ENCODE measurements at regions not wholly inside any gene's neighbourhood (a gene's known extent, or its start where the extent isn't known, plus 50 kb on each side); places are given as distances from the start of the nearest gene placed in this dataset.

DNA sequence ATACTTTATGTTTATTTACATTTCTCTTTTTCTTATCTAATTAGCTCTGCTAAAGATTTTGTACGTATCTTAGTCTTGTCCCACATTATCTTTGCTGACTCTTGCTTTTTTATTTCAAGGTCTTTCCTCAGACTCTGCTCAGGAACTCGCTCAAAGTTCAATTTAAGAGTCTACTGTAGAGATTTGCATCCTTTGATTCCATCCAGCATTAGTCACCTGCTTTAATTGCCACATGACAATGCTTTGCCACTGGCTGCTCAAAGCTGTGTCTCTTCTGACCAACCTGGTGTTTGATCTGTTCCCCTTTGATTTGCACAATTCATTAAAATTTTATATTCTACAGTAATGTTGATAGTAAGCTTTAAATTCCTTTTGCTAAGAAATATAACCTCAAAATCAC, 157.9 kb upstream of the FREM2 start:
- no peaks in the 10 kb centered on the region for H3K4me1 ChIP-seq (ENCODE audit: control insufficient read depth, insufficient read depth, low read length)
- POLR2A ChIA-PET = no interaction called here
- ATAC-seq (no peak), FAIRE-seq (no peak), DNase-seq (ENCODE audit: low read depth, low spot score) (no peak)
- in situ Hi-C loops (cut with MboI) (no loop called here), intact Hi-C loops (cut with micrococcal nuclease; ENCODE audit: unreplicated experiment) (no loop called here)
- CTCF ChIA-PET = interaction anchor here (0.6 kb wide), 1 partner anchor 188 kb away, joined by 3 read pairs; no protein-coding TSS in a partner anchor
- BruUV-seq (replicated peaks) = no TSS peak
- no peaks in the 10 kb centered on the region for H3K9me3 ChIP-seq (replicated peaks; ENCODE audit: control insufficient read depth, insufficient read depth, low read length)
- no peaks in the 10 kb centered on the region for H3K79me2 ChIP-seq (ENCODE audit: control insufficient read depth, insufficient read depth, low read length)
- H3K36me3 ChIP-seq (ENCODE audit: control insufficient read depth in 2 of 2, insufficient read depth in 2 of 2, low read length in 1 of 2) = no peaks in the 10 kb centered on the region
- H3K27ac ChIP-seq (ENCODE audit: control insufficient read depth, insufficient read depth) = no peak overlapping the region
- H2AFZ ChIP-seq (ENCODE audit: control insufficient read depth, low read depth, low read length) = no peak overlapping the region
- H3K27me3 ChIP-seq (replicated peaks in 1 of 2; ENCODE audit: control insufficient read depth in 2 of 2, insufficient read depth in 2 of 2, low read length in 1 of 2) = no peaks in the 10 kb centered on the region
- RAD21 ChIA-PET (ENCODE audit: unreplicated experiment) = interaction anchor here (0.6 kb wide), 1 partner anchor 102 kb away, joined by 3 read pairs; no protein-coding TSS in a partner anchor
- no peak overlapping the region for H3K4me3 ChIP-seq
- WGBS (ENCODE audit: insufficient coverage, insufficient replicate concordance, low lambda C conversion rate, missing lambda C conversion rate) = 18% methylated on average over 2 of the region's 2 CpGs
- TF ChIP-seq, protein P1, sequence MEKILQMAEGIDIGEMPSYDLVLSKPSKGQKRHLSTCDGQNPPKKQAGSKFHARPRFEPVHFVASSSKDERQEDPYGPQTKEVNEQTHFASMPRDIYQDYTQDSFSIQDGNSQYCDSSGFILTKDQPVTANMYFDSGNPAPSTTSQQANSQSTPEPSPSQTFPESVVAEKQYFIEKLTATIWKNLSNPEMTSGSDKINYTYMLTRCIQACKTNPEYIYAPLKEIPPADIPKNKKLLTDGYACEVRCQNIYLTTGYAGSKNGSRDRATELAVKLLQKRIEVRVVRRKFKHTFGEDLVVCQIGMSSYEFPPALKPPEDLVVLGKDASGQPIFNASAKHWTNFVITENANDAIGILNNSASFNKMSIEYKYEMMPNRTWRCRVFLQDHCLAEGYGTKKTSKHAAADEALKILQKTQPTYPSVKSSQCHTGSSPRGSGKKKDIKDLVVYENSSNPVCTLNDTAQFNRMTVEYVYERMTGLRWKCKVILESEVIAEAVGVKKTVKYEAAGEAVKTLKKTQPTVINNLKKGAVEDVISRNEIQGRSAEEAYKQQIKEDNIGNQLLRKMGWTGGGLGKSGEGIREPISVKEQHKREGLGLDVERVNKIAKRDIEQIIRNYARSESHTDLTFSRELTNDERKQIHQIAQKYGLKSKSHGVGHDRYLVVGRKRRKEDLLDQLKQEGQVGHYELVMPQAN (conservative IDR thresholded peaks at IDR 0.05) = no peak
- TF ChIP-seq KAT2A (conservative IDR thresholded peaks at IDR 0.05; ENCODE audit: control insufficient read depth, low read depth, low read length) = no peak
- SMC1A ChIA-PET (ENCODE audit: uncharacterized antibody, unreplicated experiment) = interaction anchor here (0.7 to 0.9 kb wide), 2 partner anchors 10 to 350 kb away, joined by 3 read pairs; no protein-coding TSS in a partner anchor
- H3K4me2 ChIP-seq (ENCODE audit: control insufficient read depth, insufficient read depth) = no peak overlapping the region
- H3K9ac ChIP-seq (ENCODE audit: control insufficient read depth, insufficient read depth, low read length) = no peak overlapping the region
- H4K20me1 ChIP-seq (ENCODE audit: control insufficient read depth, insufficient read depth) = no peaks in the 10 kb centered on the region

DNA sequence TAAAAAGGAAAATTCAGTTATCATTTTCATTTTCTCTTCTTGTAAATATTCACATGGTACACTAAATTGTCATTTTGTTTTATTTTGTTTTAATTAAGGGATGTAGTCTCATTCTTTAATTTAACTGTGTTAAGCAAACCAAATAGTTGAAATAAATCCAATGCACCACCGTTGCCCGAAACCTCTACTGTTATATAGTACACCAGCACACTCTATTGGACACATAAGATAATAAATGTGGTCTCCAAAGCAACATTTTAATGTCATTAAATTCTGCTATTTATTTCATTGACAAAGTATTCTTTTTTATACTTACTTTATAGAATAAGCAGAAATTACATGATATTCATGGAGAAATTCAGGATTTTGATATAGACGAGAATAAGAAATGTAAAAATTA, 156.4 kb upstream of the FREM2 start:
- ChIA-PET RAD21 (ENCODE audit: unreplicated experiment) (no interaction called here), POLR2A (no interaction called here), CTCF (interaction anchor here (0.7 kb wide), 1 partner anchor 24 kb away, joined by 3 read pairs; no protein-coding TSS in a partner anchor), SMC1A (ENCODE audit: uncharacterized antibody, unreplicated experiment) (no interaction called here)
- Histone ChIP-seq H3K36me3 (ENCODE audit: control insufficient read depth in 2 of 2, insufficient read depth in 2 of 2, low read length in 1 of 2) (no peaks in the 10 kb centered on the region), H3K4me3 (no peak overlapping the region), H3K79me2 (ENCODE audit: control insufficient read depth, insufficient read depth, low read length) (no peaks in the 10 kb centered on the region), H3K9me3 (replicated peaks; ENCODE audit: control insufficient read depth, insufficient read depth, low read length) (no peaks in the 10 kb centered on the region), H3K27me3 (replicated peaks in 1 of 2; ENCODE audit: control insufficient read depth in 2 of 2, insufficient read depth in 2 of 2, low read length in 1 of 2) (no peaks in the 10 kb centered on the region), H4K20me1 (ENCODE audit: control insufficient read depth, insufficient read depth) (no peaks in the 10 kb centered on the region), H3K4me2 (ENCODE audit: control insufficient read depth, insufficient read depth) (no peak overlapping the region), H3K9ac (ENCODE audit: control insufficient read depth, insufficient read depth, low read length) (no peak overlapping the region), H3K4me1 (ENCODE audit: control insufficient read depth, insufficient read depth, low read length) (no peaks in the 10 kb centered on the region), H2AFZ (ENCODE audit: control insufficient read depth, low read depth, low read length) (no peak overlapping the region), H3K27ac (ENCODE audit: control insufficient read depth, insufficient read depth) (no peak overlapping the region)
- in situ Hi-C loops (cut with MboI) = no loop called here
- no TSS peak for BruUV-seq (replicated peaks)
- intact Hi-C loops (cut with micrococcal nuclease; ENCODE audit: unreplicated experiment) = loop anchor here (5.0 kb wide), 1 partner anchor 758 kb away; no protein-coding TSS in a partner anchor
- ATAC-seq (peak; percentile 47; the same call in 1 of the 3 replicates), FAIRE-seq (no peak), DNase-seq (ENCODE audit: low read depth, low spot score) (no peak)
- WGBS (ENCODE audit: insufficient coverage, insufficient replicate concordance, low lambda C conversion rate, missing lambda C conversion rate) = 11% methylated on average over 3 of the region's 3 CpGs
- TF ChIP-seq MTA3 (IDR thresholded peaks at IDR 0.05; ENCODE audit: borderline replicate concordance, low read length) (no peak), ASH2L (IDR thresholded peaks at IDR 0.05; ENCODE audit: borderline replicate concordance, low read depth) (no peak), RAD21 (IDR thresholded peaks at IDR 0.05; ENCODE audit: insufficient read depth, low read depth, low read length) (peak; percentile 63), PML (IDR thresholded peaks at IDR 0.05; ENCODE audit: low read length) (no peak), RUNX3 (IDR thresholded peaks at IDR 0.05; ENCODE audit: low read length) (peak; percentile 8; the same call in 1 of the 2 replicates), SMC3 (IDR thresholded peaks at IDR 0.05; ENCODE audit: borderline replicate concordance, low read length) (peak; percentile 44; the same call in 1 of the 2 replicates)
- TF ChIP-seq, protein P2, sequence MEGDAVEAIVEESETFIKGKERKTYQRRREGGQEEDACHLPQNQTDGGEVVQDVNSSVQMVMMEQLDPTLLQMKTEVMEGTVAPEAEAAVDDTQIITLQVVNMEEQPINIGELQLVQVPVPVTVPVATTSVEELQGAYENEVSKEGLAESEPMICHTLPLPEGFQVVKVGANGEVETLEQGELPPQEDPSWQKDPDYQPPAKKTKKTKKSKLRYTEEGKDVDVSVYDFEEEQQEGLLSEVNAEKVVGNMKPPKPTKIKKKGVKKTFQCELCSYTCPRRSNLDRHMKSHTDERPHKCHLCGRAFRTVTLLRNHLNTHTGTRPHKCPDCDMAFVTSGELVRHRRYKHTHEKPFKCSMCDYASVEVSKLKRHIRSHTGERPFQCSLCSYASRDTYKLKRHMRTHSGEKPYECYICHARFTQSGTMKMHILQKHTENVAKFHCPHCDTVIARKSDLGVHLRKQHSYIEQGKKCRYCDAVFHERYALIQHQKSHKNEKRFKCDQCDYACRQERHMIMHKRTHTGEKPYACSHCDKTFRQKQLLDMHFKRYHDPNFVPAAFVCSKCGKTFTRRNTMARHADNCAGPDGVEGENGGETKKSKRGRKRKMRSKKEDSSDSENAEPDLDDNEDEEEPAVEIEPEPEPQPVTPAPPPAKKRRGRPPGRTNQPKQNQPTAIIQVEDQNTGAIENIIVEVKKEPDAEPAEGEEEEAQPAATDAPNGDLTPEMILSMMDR (IDR thresholded peaks at IDR 0.05 in 2 of 3, conservative IDR thresholded peaks at IDR 0.05 in 1 of 3; ENCODE audit: control insufficient read depth in 2 of 3, extremely low read depth in 1 of 3, insufficient read depth in 1 of 3, low read depth in 3 of 3, low read length in 3 of 3) = peak in 2 of 3 experiments; percentile 24 to 51; a peak in 3 of 6 replicates

All from GM12878 (cell line).